ENCODE measurements at regions not wholly inside any gene's neighbourhood (a gene's known extent, or its start where the extent isn't known, plus 50 kb on each side); places are given as distances from the start of the nearest gene placed in this dataset.
"Not testable (repeated sequence)": the region's sequence is repeated elsewhere in the genome, so short reads cannot be mapped to it uniquely, and the experiment has no call there.

- H3K36me3 ChIP-seq (ENCODE audit: insufficient read depth, low read length, poor library complexity, severe bottlenecking); POLR2A ChIA-PET (ENCODE audit: low non-redundant PET); H3K27me3 ChIP-seq (replicated peaks; ENCODE audit: insufficient read depth, low read depth, low read length, poor library complexity); CTCF ChIA-PET; H3K4me3 ChIP-seq (ENCODE audit: low read depth, low read length, poor library complexity, severe bottlenecking); DNase-seq (ENCODE audit: low spot score); H3K27ac ChIP-seq (ENCODE audit: low read depth, low read length, poor library complexity, severe bottlenecking); BruUV-seq (replicated peaks); H3K4me1 ChIP-seq (ENCODE audit: insufficient read depth, low read length, poor library complexity, severe bottlenecking); intact Hi-C loops (cut with micrococcal nuclease; ENCODE audit: unreplicated experiment); H3K9me3 ChIP-seq (ENCODE audit: low read depth, low read length, poor library complexity, severe bottlenecking): not testable (repeated sequence)
Measured at GRCh38 chr12:9418669-9419041, 189.1 kb downstream of the KLRB1 start.

GRCh38 chr12:9417947-9418668, 189.6 kb downstream of the KLRB1 start:
- H3K4me1 ChIP-seq (ENCODE audit: insufficient read depth, low read length, poor library complexity, severe bottlenecking); H3K27me3 ChIP-seq (replicated peaks; ENCODE audit: insufficient read depth, low read depth, low read length, poor library complexity); POLR2A ChIA-PET (ENCODE audit: low non-redundant PET); H3K27ac ChIP-seq (ENCODE audit: low read depth, low read length, poor library complexity, severe bottlenecking); H3K36me3 ChIP-seq (ENCODE audit: insufficient read depth, low read length, poor library complexity, severe bottlenecking); H3K4me3 ChIP-seq (ENCODE audit: low read depth, low read length, poor library complexity, severe bottlenecking); intact Hi-C loops (cut with micrococcal nuclease; ENCODE audit: unreplicated experiment); DNase-seq (ENCODE audit: low spot score); CTCF ChIA-PET; H3K9me3 ChIP-seq (ENCODE audit: low read depth, low read length, poor library complexity, severe bottlenecking): not testable (repeated sequence)
- BruUV-seq (replicated peaks), result TSS peak; percentile 24

DNA sequence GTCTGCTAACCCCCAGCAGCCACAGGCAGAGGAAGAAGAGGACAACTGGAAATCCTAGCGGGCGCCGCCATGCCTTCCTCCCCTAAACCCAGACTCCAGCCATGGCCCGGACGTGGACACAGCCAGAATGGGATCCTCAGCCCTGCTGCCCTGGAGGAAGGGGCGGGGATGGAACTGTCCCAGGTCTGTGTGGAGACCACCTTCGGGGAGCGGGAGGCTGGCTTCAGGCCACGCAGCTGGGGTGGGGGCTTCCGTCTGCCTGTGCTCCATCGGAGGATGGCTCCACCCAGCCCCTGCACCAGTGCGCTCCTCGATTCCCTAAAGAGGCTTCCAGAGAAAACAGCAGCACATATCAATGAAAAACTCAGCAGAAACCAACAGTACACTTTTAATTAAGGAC, 190.4 kb downstream of the KLRB1 start:
- POLR2A ChIA-PET (ENCODE audit: low non-redundant PET); H3K27ac ChIP-seq (ENCODE audit: low read depth, low read length, poor library complexity, severe bottlenecking); DNase-seq (ENCODE audit: low spot score); CTCF ChIA-PET; H3K36me3 ChIP-seq (ENCODE audit: insufficient read depth, low read length, poor library complexity, severe bottlenecking); H3K27me3 ChIP-seq (replicated peaks; ENCODE audit: insufficient read depth, low read depth, low read length, poor library complexity); H3K9me3 ChIP-seq (ENCODE audit: low read depth, low read length, poor library complexity, severe bottlenecking); H3K4me3 ChIP-seq (ENCODE audit: low read depth, low read length, poor library complexity, severe bottlenecking); BruUV-seq (replicated peaks); intact Hi-C loops (cut with micrococcal nuclease; ENCODE audit: unreplicated experiment); H3K4me1 ChIP-seq (ENCODE audit: insufficient read depth, low read length, poor library complexity, severe bottlenecking): not testable (repeated sequence)

DNA sequence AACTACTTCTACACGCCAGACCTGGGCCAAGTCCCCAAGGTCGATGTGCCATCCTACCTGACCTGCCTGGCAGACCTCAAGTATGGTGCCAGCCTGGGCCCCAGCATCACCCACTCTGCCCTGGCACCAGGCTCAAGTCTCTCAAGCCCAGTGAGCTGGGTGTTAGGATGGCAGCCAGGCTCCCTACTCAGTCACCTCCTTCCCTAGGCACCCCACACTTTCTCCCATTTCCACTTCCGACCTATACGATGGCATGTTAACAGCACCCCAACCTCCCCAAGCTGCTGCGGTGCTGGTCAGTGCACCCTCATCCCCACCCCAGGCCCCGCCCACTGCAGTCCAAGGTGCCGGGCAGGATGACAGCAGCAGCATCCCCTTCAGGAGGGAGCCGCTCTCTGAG, 191.4 kb downstream of the KLRB1 start:
- H3K9me3 ChIP-seq (ENCODE audit: low read depth, low read length, poor library complexity, severe bottlenecking); intact Hi-C loops (cut with micrococcal nuclease; ENCODE audit: unreplicated experiment); H3K27ac ChIP-seq (ENCODE audit: low read depth, low read length, poor library complexity, severe bottlenecking); H3K27me3 ChIP-seq (replicated peaks; ENCODE audit: insufficient read depth, low read depth, low read length, poor library complexity); POLR2A ChIA-PET (ENCODE audit: low non-redundant PET); DNase-seq (ENCODE audit: low spot score); H3K4me3 ChIP-seq (ENCODE audit: low read depth, low read length, poor library complexity, severe bottlenecking); CTCF ChIA-PET; BruUV-seq (replicated peaks); H3K4me1 ChIP-seq (ENCODE audit: insufficient read depth, low read length, poor library complexity, severe bottlenecking); H3K36me3 ChIP-seq (ENCODE audit: insufficient read depth, low read length, poor library complexity, severe bottlenecking): not testable (repeated sequence)

GRCh38 chr12:9415898-9416297, 191.8 kb downstream of the KLRB1 start:
- H3K4me1 ChIP-seq (ENCODE audit: insufficient read depth, low read length, poor library complexity, severe bottlenecking); H3K9me3 ChIP-seq (ENCODE audit: low read depth, low read length, poor library complexity, severe bottlenecking); H3K27me3 ChIP-seq (replicated peaks; ENCODE audit: insufficient read depth, low read depth, low read length, poor library complexity); H3K36me3 ChIP-seq (ENCODE audit: insufficient read depth, low read length, poor library complexity, severe bottlenecking); H3K27ac ChIP-seq (ENCODE audit: low read depth, low read length, poor library complexity, severe bottlenecking); POLR2A ChIA-PET (ENCODE audit: low non-redundant PET); DNase-seq (ENCODE audit: low spot score); CTCF ChIA-PET; H3K4me3 ChIP-seq (ENCODE audit: low read depth, low read length, poor library complexity, severe bottlenecking); BruUV-seq (replicated peaks); intact Hi-C loops (cut with micrococcal nuclease; ENCODE audit: unreplicated experiment): not testable (repeated sequence)

- DNase-seq (ENCODE audit: low spot score); POLR2A ChIA-PET (ENCODE audit: low non-redundant PET); H3K4me1 ChIP-seq (ENCODE audit: insufficient read depth, low read length, poor library complexity, severe bottlenecking); intact Hi-C loops (cut with micrococcal nuclease; ENCODE audit: unreplicated experiment); H3K27me3 ChIP-seq (replicated peaks; ENCODE audit: insufficient read depth, low read depth, low read length, poor library complexity); H3K36me3 ChIP-seq (ENCODE audit: insufficient read depth, low read length, poor library complexity, severe bottlenecking); H3K4me3 ChIP-seq (ENCODE audit: low read depth, low read length, poor library complexity, severe bottlenecking); H3K9me3 ChIP-seq (ENCODE audit: low read depth, low read length, poor library complexity, severe bottlenecking); BruUV-seq (replicated peaks); CTCF ChIA-PET; H3K27ac ChIP-seq (ENCODE audit: low read depth, low read length, poor library complexity, severe bottlenecking): not testable (repeated sequence)
Measured at GRCh38 chr12:9413862-9414261, 193.9 kb downstream of the KLRB1 start.

GRCh38 chr12:9412459-9412858, 195.3 kb downstream of the KLRB1 start:
- intact Hi-C loops (cut with micrococcal nuclease; ENCODE audit: unreplicated experiment); H3K4me3 ChIP-seq (ENCODE audit: low read depth, low read length, poor library complexity, severe bottlenecking); POLR2A ChIA-PET (ENCODE audit: low non-redundant PET); CTCF ChIA-PET; H3K27ac ChIP-seq (ENCODE audit: low read depth, low read length, poor library complexity, severe bottlenecking); H3K9me3 ChIP-seq (ENCODE audit: low read depth, low read length, poor library complexity, severe bottlenecking); BruUV-seq (replicated peaks); H3K27me3 ChIP-seq (replicated peaks; ENCODE audit: insufficient read depth, low read depth, low read length, poor library complexity); H3K4me1 ChIP-seq (ENCODE audit: insufficient read depth, low read length, poor library complexity, severe bottlenecking); DNase-seq (ENCODE audit: low spot score); H3K36me3 ChIP-seq (ENCODE audit: insufficient read depth, low read length, poor library complexity, severe bottlenecking): not testable (repeated sequence)

DNA sequence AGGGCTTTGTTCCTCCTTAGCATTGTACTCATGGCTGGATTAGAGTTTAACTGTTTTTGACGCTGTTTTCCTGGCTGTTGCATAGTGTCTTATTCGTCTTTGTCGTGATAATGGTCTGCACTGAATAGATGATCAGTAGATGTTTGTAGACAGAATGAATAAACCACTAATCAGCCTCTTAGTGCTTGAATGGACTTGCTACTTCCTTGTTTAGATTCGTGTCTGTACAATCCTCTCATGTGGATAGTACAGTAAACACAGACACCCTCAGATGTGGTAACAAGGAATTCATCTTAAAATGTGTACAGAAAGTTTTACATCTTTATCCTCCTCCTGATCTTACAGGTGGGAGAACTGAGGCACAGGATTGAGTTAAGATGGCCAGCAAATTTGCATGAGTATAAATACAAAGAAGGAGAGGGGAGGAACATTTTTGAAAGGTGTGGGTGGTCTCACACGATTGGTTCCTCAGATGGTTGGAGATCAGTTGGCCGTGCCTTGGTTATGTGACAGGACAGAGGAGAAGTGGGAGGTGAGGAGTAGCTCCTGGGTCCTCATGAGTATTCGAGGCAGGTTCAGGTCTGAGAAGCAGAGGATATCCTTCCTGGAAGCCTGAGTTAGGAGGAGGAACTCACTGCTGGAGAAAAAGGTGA, 196.0 kb downstream of the KLRB1 start:
- H3K4me1 ChIP-seq (ENCODE audit: insufficient read depth, low read length, poor library complexity, severe bottlenecking); H3K36me3 ChIP-seq (ENCODE audit: insufficient read depth, low read length, poor library complexity, severe bottlenecking); POLR2A ChIA-PET (ENCODE audit: low non-redundant PET); H3K27me3 ChIP-seq (replicated peaks; ENCODE audit: insufficient read depth, low read depth, low read length, poor library complexity); H3K9me3 ChIP-seq (ENCODE audit: low read depth, low read length, poor library complexity, severe bottlenecking); intact Hi-C loops (cut with micrococcal nuclease; ENCODE audit: unreplicated experiment); BruUV-seq (replicated peaks); H3K27ac ChIP-seq (ENCODE audit: low read depth, low read length, poor library complexity, severe bottlenecking); H3K4me3 ChIP-seq (ENCODE audit: low read depth, low read length, poor library complexity, severe bottlenecking); CTCF ChIA-PET; DNase-seq (ENCODE audit: low spot score): not testable (repeated sequence)

Measured in A673 (cell line).